ENCODE measurements at regions not wholly inside any gene's neighbourhood (a gene's known extent, or its start where the extent isn't known, plus 50 kb on each side); places are given as distances from the start of the nearest gene placed in this dataset.

- TF ChIP-seq, protein P1, sequence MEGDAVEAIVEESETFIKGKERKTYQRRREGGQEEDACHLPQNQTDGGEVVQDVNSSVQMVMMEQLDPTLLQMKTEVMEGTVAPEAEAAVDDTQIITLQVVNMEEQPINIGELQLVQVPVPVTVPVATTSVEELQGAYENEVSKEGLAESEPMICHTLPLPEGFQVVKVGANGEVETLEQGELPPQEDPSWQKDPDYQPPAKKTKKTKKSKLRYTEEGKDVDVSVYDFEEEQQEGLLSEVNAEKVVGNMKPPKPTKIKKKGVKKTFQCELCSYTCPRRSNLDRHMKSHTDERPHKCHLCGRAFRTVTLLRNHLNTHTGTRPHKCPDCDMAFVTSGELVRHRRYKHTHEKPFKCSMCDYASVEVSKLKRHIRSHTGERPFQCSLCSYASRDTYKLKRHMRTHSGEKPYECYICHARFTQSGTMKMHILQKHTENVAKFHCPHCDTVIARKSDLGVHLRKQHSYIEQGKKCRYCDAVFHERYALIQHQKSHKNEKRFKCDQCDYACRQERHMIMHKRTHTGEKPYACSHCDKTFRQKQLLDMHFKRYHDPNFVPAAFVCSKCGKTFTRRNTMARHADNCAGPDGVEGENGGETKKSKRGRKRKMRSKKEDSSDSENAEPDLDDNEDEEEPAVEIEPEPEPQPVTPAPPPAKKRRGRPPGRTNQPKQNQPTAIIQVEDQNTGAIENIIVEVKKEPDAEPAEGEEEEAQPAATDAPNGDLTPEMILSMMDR (IDR thresholded peaks at IDR 0.05), result no peak
- TF ChIP-seq POLR2A (IDR thresholded peaks at IDR 0.05), result no peak
These were observed 595.3 kb downstream of the ARAP2 start for GRCh38 chr4:35649011-35649410.
